CD4-positive, alpha-beta memory T cell (primary cell): ENCODE measurements at regions not wholly inside any gene's neighbourhood (a gene's known extent, or its start where the extent isn't known, plus 50 kb on each side); places are given as distances from the start of the nearest gene placed in this dataset.

ENCODE experiments used
- CTCF ChIA-PET: fragments of 350-600 bp; sonication (Branson Sonifier 250); formaldehyde crosslinking; loops from one replicate; lab custom pipeline; 2021; ENCODE audit warnings: inconsistent platforms; ENCODE audit not compliant: partially characterized antibody; lab: Charles Lee
- POLR2A ChIA-PET: fragments of 350-600 bp; sonication (Branson Sonifier 250); formaldehyde crosslinking; loops from one replicate; lab custom pipeline; 2021; ENCODE audit not compliant: partially characterized antibody; lab: Charles Lee
- DNase-seq, 5 donors: peaks; one replicate each; pipeline versions ENCODE4 v3.0.0 to v3.0.0-alpha.2; 2020 to 2022; ENCODE audit warnings: mixed read lengths in 1 of 5
- H3K27ac ChIP-seq: one replicate; pipeline ENCODE4 v1.7.0; 2013; ENCODE audit warnings: low read depth, low read length
- H3K27me3 ChIP-seq: 2 replicates; pipeline ENCODE4 v1.7.0; 2013; ENCODE audit warnings: mild to moderate bottlenecking, low read length, moderate library complexity; ENCODE audit not compliant: insufficient read depth
- H3K36me3 ChIP-seq: 2 replicates; pipeline ENCODE4 v1.7.0; 2013; ENCODE audit warnings: mild to moderate bottlenecking, low read length, moderate library complexity; ENCODE audit not compliant: insufficient read depth
- H3K4me1 ChIP-seq: 2 replicates; pipeline ENCODE4 v1.7.0; 2013; ENCODE audit warnings: mild to moderate bottlenecking, low read length, moderate library complexity; ENCODE audit not compliant: insufficient read depth
- H3K4me3 ChIP-seq, 2 donors: one replicate each; pipeline ENCODE4 v1.7.0; 2013; ENCODE audit warnings: low read length in 2 of 2, mild to moderate bottlenecking in 1 of 2
- H3K9me3 ChIP-seq, 2 donors: one replicate each; pipeline ENCODE4 v1.7.0; 2013; ENCODE audit warnings: low read length in 2 of 2, control low read depth in 1 of 2; ENCODE audit not compliant: control insufficient read depth in 1 of 2
- H3K27ac Mint-ChIP-seq, 7 donors: one replicate each; pipeline ENCODE4 v1.8.0; 2020 to 2021; ENCODE audit warnings: mixed read lengths in 7 of 7, mild to moderate bottlenecking in 6 of 7, inconsistent platforms in 3 of 7, moderate library complexity in 3 of 7
- H3K27me3 Mint-ChIP-seq, 2 donors: one replicate each; pipeline ENCODE4 v1.8.0; 2020 to 2021; ENCODE audit warnings: mixed read lengths in 2 of 2
- H3K36me3 Mint-ChIP-seq, 2 donors: one replicate each; pipeline ENCODE4 v1.8.0; 2020 to 2021; ENCODE audit warnings: mixed read lengths in 2 of 2, inconsistent platforms in 1 of 2, mild to moderate bottlenecking in 1 of 2
- H3K4me1 Mint-ChIP-seq, 4 donors: one replicate each; pipeline ENCODE4 v1.8.0; 2020 to 2021; ENCODE audit warnings: mixed read lengths in 4 of 4, mild to moderate bottlenecking in 1 of 4
- H3K4me3 Mint-ChIP-seq, 8 donors: one replicate each; pipeline ENCODE4 v1.8.0; 2020 to 2021; ENCODE audit warnings: mixed read lengths in 8 of 8, mild to moderate bottlenecking in 7 of 8, moderate library complexity in 6 of 8, inconsistent platforms in 3 of 8
- H3K9me3 Mint-ChIP-seq, 8 donors: one replicate each; pipeline ENCODE4 v1.8.0; 2020 to 2021; ENCODE audit warnings: mixed read lengths in 8 of 8, mild to moderate bottlenecking in 5 of 8, inconsistent platforms in 3 of 8, moderate library complexity in 1 of 8
- intact Hi-C: fragments of 100-400 bp; cut with micrococcal nuclease; formaldehyde crosslinking; loops from one replicate; pipeline ENCODE4 v1.15.1; 2023

DNA sequence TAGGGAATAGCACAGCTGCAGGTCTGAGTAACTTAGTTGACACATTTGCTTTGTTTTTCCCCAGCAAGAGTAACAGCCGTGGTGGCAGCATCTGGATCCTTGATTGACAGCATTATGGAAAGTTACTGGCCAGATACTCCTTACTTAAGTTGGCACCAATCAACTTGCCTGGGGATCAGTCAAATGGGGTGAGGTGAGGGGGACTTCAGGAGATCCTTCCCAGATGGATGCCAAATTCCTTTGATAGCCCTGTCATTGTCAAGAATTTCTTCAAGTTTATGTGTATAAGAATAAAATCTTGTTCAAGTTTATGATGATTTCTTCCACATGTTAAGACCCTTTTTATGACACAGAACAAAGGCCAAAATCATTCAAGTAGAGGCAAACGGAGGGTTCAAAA, 618.4 kb downstream of the SLC6A15 start:
- Histone ChIP-seq H3K27me3 (no peaks in the 10 kb centered on the region), H3K36me3 (no peaks in the 10 kb centered on the region), H3K27ac (no peak overlapping the region), H3K9me3 (no peaks in the 10 kb centered on the region), H3K4me3 (no peak overlapping the region), H3K4me1 (no peaks in the 10 kb centered on the region)
- Mint-ChIP-seq H3K9me3 (peaks cover 0 to 14% (median 3%) of the 10 kb centered on the region in 8 donors), H3K27ac (no peak overlapping the region), H3K4me3 (no peak overlapping the region), H3K4me1 (no peaks in the 10 kb centered on the region), H3K27me3 (no peaks in the 10 kb centered on the region), H3K36me3 (no peaks in the 10 kb centered on the region)
- no peak for DNase-seq
- ChIA-PET POLR2A (no interaction called here), CTCF (no interaction called here)
- intact Hi-C loops, result no loop called here

DNA sequence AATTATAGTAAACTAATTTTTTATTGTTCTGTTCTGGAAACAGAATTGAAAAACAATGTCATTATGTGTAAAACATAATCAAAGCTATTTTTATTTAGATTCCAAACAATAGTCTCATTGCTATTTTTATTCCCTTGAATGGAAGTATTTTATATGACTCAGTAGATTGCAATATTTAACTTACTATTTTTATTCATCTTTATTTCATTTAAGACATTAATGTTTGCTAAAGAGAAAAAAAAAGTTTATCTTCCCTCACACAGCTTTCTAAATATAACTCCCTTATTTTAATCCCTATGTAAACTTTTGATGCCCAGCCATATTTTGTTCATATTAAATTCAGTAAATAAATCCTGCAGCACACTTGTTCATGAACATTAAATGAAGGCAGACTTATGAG, 622.4 kb downstream of the SLC6A15 start:
- Histone ChIP-seq H3K36me3 (no peaks in the 10 kb centered on the region), H3K4me3 (no peak overlapping the region), H3K9me3 (no peaks in the 10 kb centered on the region), H3K4me1 (no peaks in the 10 kb centered on the region), H3K27ac (no peak overlapping the region), H3K27me3 (no peaks in the 10 kb centered on the region)
- peaks cover 0 to 5% (median 0%) of the 10 kb centered on the region in 8 donors for H3K9me3 Mint-ChIP-seq
- ChIA-PET CTCF (no interaction called here), POLR2A (no interaction called here)
- H3K27ac Mint-ChIP-seq, result no peak overlapping the region
- no peaks in the 10 kb centered on the region for H3K4me1 Mint-ChIP-seq
- intact Hi-C loops, result no loop called here
- H3K4me3 Mint-ChIP-seq, result no peak overlapping the region
- H3K36me3 Mint-ChIP-seq, result no peaks in the 10 kb centered on the region
- H3K27me3 Mint-ChIP-seq, result no peaks in the 10 kb centered on the region
- no peak for DNase-seq

DNA sequence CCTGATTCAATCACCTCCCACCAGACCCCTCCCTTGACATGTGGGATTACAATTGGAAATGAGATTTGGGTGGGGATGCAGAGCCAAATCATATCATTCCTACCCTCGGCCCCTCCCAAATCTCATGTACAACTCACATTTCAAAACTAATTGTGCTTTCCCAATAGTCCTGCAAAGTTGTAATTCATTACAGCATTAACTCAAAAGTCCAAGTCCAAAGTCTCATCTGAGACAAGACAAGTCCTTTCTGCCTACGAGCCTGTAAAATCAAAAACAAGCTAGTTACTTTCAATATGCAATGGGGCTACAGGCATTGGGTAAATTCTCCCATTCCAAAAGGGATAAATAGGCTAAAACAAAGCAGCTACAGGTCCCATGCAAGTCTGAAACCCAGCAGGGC, 634.6 kb downstream of the SLC6A15 start:
- CTCF ChIA-PET, result no interaction called here
- intact Hi-C loops, result no loop called here
- no peaks in the 10 kb centered on the region for H3K9me3 ChIP-seq
- H3K9me3 Mint-ChIP-seq, result peaks cover 0 to 9% (median 0%) of the 10 kb centered on the region in 8 donors
- no peaks in the 10 kb centered on the region for H3K4me1 Mint-ChIP-seq
- POLR2A ChIA-PET, result no interaction called here
- H3K27ac Mint-ChIP-seq, result no peak overlapping the region
- H3K4me3 ChIP-seq, result no peak overlapping the region
- no peak overlapping the region for H3K4me3 Mint-ChIP-seq
- no peaks in the 10 kb centered on the region for H3K36me3 ChIP-seq
- H3K27ac ChIP-seq, result no peak overlapping the region
- no peaks in the 10 kb centered on the region for H3K27me3 Mint-ChIP-seq
- no peaks in the 10 kb centered on the region for H3K27me3 ChIP-seq
- H3K4me1 ChIP-seq, result no peaks in the 10 kb centered on the region
- no peak for DNase-seq
- no peaks in the 10 kb centered on the region for H3K36me3 Mint-ChIP-seq

- H3K4me3 Mint-ChIP-seq, result no peak overlapping the region
- peaks cover 0 to 9% (median 2%) of the 10 kb centered on the region in 8 donors for H3K9me3 Mint-ChIP-seq
- H3K4me1 Mint-ChIP-seq, result no peaks in the 10 kb centered on the region
- no peaks in the 10 kb centered on the region for H3K36me3 ChIP-seq
- CTCF ChIA-PET, result no interaction called here
- no peaks in the 10 kb centered on the region for H3K27me3 ChIP-seq
- H3K36me3 Mint-ChIP-seq, result no peaks in the 10 kb centered on the region
- H3K9me3 ChIP-seq, result no peaks in the 10 kb centered on the region
- H3K4me1 ChIP-seq, result no peaks in the 10 kb centered on the region
- intact Hi-C loops, result no loop called here
- POLR2A ChIA-PET, result no interaction called here
- H3K27ac Mint-ChIP-seq, result no peak overlapping the region
- H3K27me3 Mint-ChIP-seq, result no peaks in the 10 kb centered on the region
- DNase-seq, result no peak
- H3K27ac ChIP-seq, result no peak overlapping the region
- H3K4me3 ChIP-seq, result no peak overlapping the region
These were observed 636.4 kb downstream of the SLC6A15 start for GRCh38 chr12:84276215-84276614.

DNA sequence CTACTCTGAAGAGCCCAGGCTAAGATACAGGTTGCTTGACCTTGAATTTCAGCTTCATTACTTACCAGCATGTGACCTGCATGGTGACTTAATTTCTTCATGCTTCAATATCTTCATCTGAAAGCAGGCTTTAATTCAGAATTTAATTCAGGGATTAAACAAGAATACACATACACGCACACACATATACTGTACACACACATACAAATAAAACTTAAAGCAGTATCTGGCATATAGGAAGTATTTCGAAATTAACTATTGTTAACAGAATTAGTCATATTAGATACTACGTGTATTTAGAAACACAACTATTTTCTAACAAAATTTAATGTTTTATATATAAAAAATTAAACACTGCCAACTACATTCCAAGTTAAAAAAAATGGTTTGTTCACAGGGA, 640.3 kb downstream of the SLC6A15 start:
- ChIA-PET CTCF (no interaction called here), POLR2A (no interaction called here)
- Histone ChIP-seq H3K27me3 (no peaks in the 10 kb centered on the region), H3K36me3 (no peaks in the 10 kb centered on the region), H3K9me3 (no peaks in the 10 kb centered on the region), H3K4me3 (no peak overlapping the region), H3K27ac (no peak overlapping the region), H3K4me1 (no peaks in the 10 kb centered on the region)
- Mint-ChIP-seq H3K27ac (no peak overlapping the region), H3K4me1 (no peaks in the 10 kb centered on the region), H3K27me3 (no peaks in the 10 kb centered on the region), H3K9me3 (peaks cover 0 to 3% (median 0%) of the 10 kb centered on the region in 8 donors), H3K36me3 (no peaks in the 10 kb centered on the region), H3K4me3 (no peak overlapping the region)
- intact Hi-C loops, result no loop called here
- no peak for DNase-seq

DNA sequence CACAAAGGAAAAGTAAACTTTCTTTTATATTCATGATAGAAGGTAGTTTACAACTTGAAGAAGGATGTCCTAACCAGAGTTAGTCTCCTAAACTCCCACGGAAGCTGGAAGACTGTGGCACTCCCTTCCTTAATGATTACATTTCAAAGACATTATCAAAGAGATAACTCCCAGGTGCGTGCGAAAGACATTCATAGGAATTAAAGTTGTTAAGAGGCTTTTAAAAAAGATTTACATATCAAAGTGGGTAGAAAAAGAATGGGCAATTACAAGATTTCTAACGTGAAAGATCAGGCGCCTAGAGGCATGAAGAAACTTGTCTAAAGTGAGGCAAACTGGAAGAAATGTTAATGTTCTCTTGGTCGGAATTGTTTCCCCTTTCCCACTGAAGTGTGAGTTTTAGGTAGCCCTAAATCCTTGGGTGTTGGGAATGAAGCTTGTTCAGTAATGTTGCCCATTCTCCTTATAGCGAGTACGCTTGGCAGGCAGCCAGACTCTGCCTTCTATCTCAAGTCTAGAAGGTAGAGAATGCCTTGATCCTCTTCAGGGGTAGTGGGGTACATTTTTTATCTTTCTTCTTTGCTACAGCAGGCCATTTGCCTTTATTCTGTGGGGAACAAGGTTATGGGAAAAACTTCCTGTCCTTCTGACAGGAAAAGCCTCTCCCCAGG, 642.0 kb downstream of the SLC6A15 start:
- intact Hi-C loops, result no loop called here
- Histone ChIP-seq H3K4me1 (no peaks in the 10 kb centered on the region), H3K36me3 (no peaks in the 10 kb centered on the region), H3K9me3 (no peaks in the 10 kb centered on the region), H3K27me3 (no peaks in the 10 kb centered on the region), H3K27ac (no peak overlapping the region), H3K4me3 (no peak overlapping the region)
- no peak overlapping the region for H3K27ac Mint-ChIP-seq
- H3K36me3 Mint-ChIP-seq, result no peaks in the 10 kb centered on the region
- ChIA-PET CTCF (no interaction called here), POLR2A (no interaction called here)
- no peaks in the 10 kb centered on the region for H3K27me3 Mint-ChIP-seq
- H3K9me3 Mint-ChIP-seq, result peaks cover 0 to 3% (median 0%) of the 10 kb centered on the region in 8 donors
- H3K4me3 Mint-ChIP-seq, result no peak overlapping the region
- no peaks in the 10 kb centered on the region for H3K4me1 Mint-ChIP-seq
- DNase-seq, result no peak

GRCh38 chr12:84247931-84248330, 664.7 kb downstream of the SLC6A15 start:
- Mint-ChIP-seq H3K36me3 (no peaks in the 10 kb centered on the region), H3K27ac (no peak overlapping the region), H3K4me3 (no peak overlapping the region), H3K27me3 (no peaks in the 10 kb centered on the region), H3K4me1 (no peaks in the 10 kb centered on the region), H3K9me3 (peaks cover 0 to 9% (median under 1%) of the 10 kb centered on the region in 8 donors)
- H3K9me3 ChIP-seq, result no peaks in the 10 kb centered on the region
- no peaks in the 10 kb centered on the region for H3K4me1 ChIP-seq
- H3K27ac ChIP-seq, result no peak overlapping the region
- DNase-seq, result no peak
- no peaks in the 10 kb centered on the region for H3K36me3 ChIP-seq
- CTCF ChIA-PET, result no interaction called here
- POLR2A ChIA-PET, result no interaction called here
- intact Hi-C loops, result no loop called here
- H3K27me3 ChIP-seq, result no peaks in the 10 kb centered on the region
- no peak overlapping the region for H3K4me3 ChIP-seq

DNA sequence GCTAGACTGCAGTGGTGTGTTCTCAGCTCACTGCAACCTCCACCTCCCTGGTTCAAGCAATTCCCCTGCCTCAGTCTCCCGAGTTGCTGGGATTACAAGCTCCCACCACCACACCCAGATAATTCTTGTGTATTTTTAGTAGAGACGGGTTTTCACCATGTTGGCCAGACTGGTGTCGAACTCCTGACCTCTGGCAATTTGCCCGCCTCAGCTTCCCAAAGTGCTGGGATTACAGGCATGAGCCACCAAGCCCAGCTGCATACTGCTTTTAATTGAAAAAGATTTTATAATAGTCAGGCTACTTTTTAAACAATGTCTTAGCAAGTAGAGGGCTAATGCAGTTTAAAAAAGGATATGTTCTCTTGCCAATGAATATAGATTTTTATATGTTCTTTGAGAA, 668.9 kb downstream of the SLC6A15 start:
- H3K27me3 ChIP-seq, result no peaks in the 10 kb centered on the region
- Mint-ChIP-seq H3K27ac (no peak overlapping the region), H3K4me1 (no peaks in the 10 kb centered on the region), H3K27me3 (no peaks in the 10 kb centered on the region), H3K36me3 (no peaks in the 10 kb centered on the region), H3K4me3 (no peak overlapping the region), H3K9me3 (peaks cover 0 to 5% (median 2%) of the 10 kb centered on the region in 8 donors)
- no peak for DNase-seq
- CTCF ChIA-PET, result no interaction called here
- intact Hi-C loops, result no loop called here
- no peak overlapping the region for H3K4me3 ChIP-seq
- POLR2A ChIA-PET, result no interaction called here
- no peaks in the 10 kb centered on the region for H3K9me3 ChIP-seq
- no peaks in the 10 kb centered on the region for H3K4me1 ChIP-seq
- no peak overlapping the region for H3K27ac ChIP-seq
- H3K36me3 ChIP-seq, result no peaks in the 10 kb centered on the region
